Endothelial cell of umbilical vein (primary cell): ENCODE measurements at regions not wholly inside any gene's neighbourhood (a gene's known extent, or its start where the extent isn't known, plus 50 kb on each side); places are given as distances from the start of the nearest gene placed in this dataset.

Experiments used
- BruUV-seq: library from RNA; stranded (reverse); fragments of 400-500 nt; replicated peaks from 2 replicates; lab custom pipeline; 2021; lab: Mats Ljungman, UMichigan
- CTCF ChIA-PET: fragments of 300-600, 350-600 bp; sonication (Branson Sonifier 250); formaldehyde crosslinking; loops from one replicate; lab custom pipeline; 2021; ENCODE audit warnings: antibody characterized with exemption, inconsistent platforms; lab: Charles Lee
- POLR2A ChIA-PET: fragments of 300-600, 350-600 bp; sonication (Branson Sonifier 250); formaldehyde crosslinking; loops from one replicate; lab custom pipeline; 2021; ENCODE audit warnings: antibody characterized with exemption, inconsistent platforms; lab: Charles Lee
- DNase-seq: peaks from one replicate; pipeline ENCODE4 v3.0.0-alpha.2; 2011; ENCODE audit warnings: low read depth, low spot score
- FAIRE-seq: peaks from 2 replicates; lab custom pipeline; 2011; peaks lifted over from hg19 to GRCh38; lab: Jason Lieb, UNC
- H2AFZ ChIP-seq: 2 replicates; pipeline ENCODE4 v1.6.0; 2012; ENCODE audit warnings: low read depth, low read length, control low read depth, inconsistent platforms
- H3K27ac ChIP-seq: 2 replicates; pipeline ENCODE4 v1.5.1; 2011; ENCODE audit warnings: low read depth, mild to moderate bottlenecking, control low read depth, low read length, moderate library complexity; ENCODE audit not compliant: insufficient read depth
- H3K27me3 ChIP-seq, 2 experiments: 2 replicates each; pipeline versions ENCODE4 v1.6.0 to v1.6.1; 2011; ENCODE audit warnings: low read length in 2 of 2, mixed read lengths in 1 of 2; ENCODE audit not compliant: control insufficient read depth in 2 of 2, insufficient read depth in 2 of 2
- H3K36me3 ChIP-seq, 2 experiments: 2 replicates in 1 of 2; 3 replicates in 1 of 2; pipeline ENCODE4 v1.5.1; 2011; ENCODE audit warnings: low read length in 2 of 2, mild to moderate bottlenecking in 1 of 2, moderate library complexity in 1 of 2; ENCODE audit not compliant: control insufficient read depth in 2 of 2, insufficient read depth in 2 of 2; ENCODE audit errors: extremely low read depth in 1 of 2
- H3K4me1 ChIP-seq: 3 replicates; pipeline ENCODE4 v1.5.1; 2011; ENCODE audit warnings: mild to moderate bottlenecking, low read length; ENCODE audit not compliant: control insufficient read depth, insufficient read depth; ENCODE audit errors: extremely low read depth
- H3K4me2 ChIP-seq: 2 replicates; pipeline ENCODE4 v1.6.1; 2011; ENCODE audit warnings: low read length, control low read depth, mixed read lengths; ENCODE audit not compliant: insufficient read depth
- H3K4me3 ChIP-seq, 3 experiments: fragments of 200-600 bp in 1 of 3; sonication (generic), shearing (Covaris generic) in 1 of 3; replicated peaks in 1 of 3; 2 replicates each; pipeline ENCODE4 v1.5.1; 2011 to 2016; ENCODE audit warnings: control low read depth in 3 of 3, low read length in 3 of 3, mild to moderate bottlenecking in 2 of 3, inconsistent platforms in 1 of 3, low read depth in 1 of 3, moderate library complexity in 1 of 3; ENCODE audit not compliant: insufficient read depth in 1 of 3
- H3K79me2 ChIP-seq: 2 replicates; pipeline ENCODE4 v1.6.0; 2012; ENCODE audit warnings: low read length, inconsistent platforms; ENCODE audit not compliant: control insufficient read depth, insufficient read depth
- H3K9ac ChIP-seq: replicated peaks from 2 replicates; pipeline ENCODE3; 2011; ENCODE audit warnings: low read length, control low read depth; ENCODE audit not compliant: insufficient read depth; ENCODE audit errors: extremely low read depth
- H3K9me1 ChIP-seq: replicated peaks from 3 replicates; pipeline ENCODE4 v1.6.0; 2011; ENCODE audit warnings: mild to moderate bottlenecking, low read length; ENCODE audit not compliant: control insufficient read depth, insufficient read depth; ENCODE audit errors: extremely low read depth
- H3K9me3 ChIP-seq: replicated peaks from 2 replicates; pipeline ENCODE4 v1.5.1; 2012; ENCODE audit warnings: low read length, inconsistent platforms; ENCODE audit not compliant: control insufficient read depth, insufficient read depth
- H4K20me1 ChIP-seq: replicated peaks from 2 replicates; pipeline ENCODE3; 2011; ENCODE audit warnings: mild to moderate bottlenecking, low read length; ENCODE audit not compliant: control insufficient read depth, insufficient read depth; ENCODE audit errors: extremely low read depth
- EZH2 ChIP-seq: IDR thresholded peaks from 2 replicates; pipeline ENCODE4 v1.6.1; 2012; ENCODE audit warnings: borderline replicate concordance, low read depth, mild to moderate bottlenecking, moderate library complexity, low read length, inconsistent platforms; ENCODE audit not compliant: severe bottlenecking
- FOS ChIP-seq: IDR thresholded peaks from 2 replicates; pipeline ENCODE4 v1.6.1; 2011; ENCODE audit warnings: mild to moderate bottlenecking, low read length, moderate library complexity, borderline replicate concordance; ENCODE audit not compliant: insufficient read depth
- GATA2 ChIP-seq: IDR thresholded peaks from 2 replicates; pipeline ENCODE4 v1.7.0; 2011; ENCODE audit warnings: low read depth, mild to moderate bottlenecking, moderate library complexity, mixed read lengths, low read length; ENCODE audit not compliant: insufficient read length, insufficient read depth
- JUN ChIP-seq: IDR thresholded peaks from 2 replicates; pipeline ENCODE4 v1.6.1; 2011; ENCODE audit warnings: borderline replicate concordance, low read depth; ENCODE audit not compliant: insufficient read length, insufficient read depth
- POLR2A ChIP-seq: IDR thresholded peaks from 2 replicates; pipeline ENCODE4 v1.6.1; 2012; ENCODE audit warnings: low read depth, mild to moderate bottlenecking, control low read depth, low read length
- POLR2AphosphoS5 ChIP-seq: IDR thresholded peaks from 2 replicates; pipeline ENCODE4 v1.6.1; 2012; ENCODE audit warnings: low read depth, mild to moderate bottlenecking, control low read depth, low read length, moderate library complexity; ENCODE audit not compliant: insufficient read depth
- dilution Hi-C: fragments of 300-500 bp; cut with MboI; formaldehyde crosslinking; loops from one replicate; pipeline ENCODE4 v1.15.0; 2019; ENCODE audit warnings: low sequenced_read_pairs; ENCODE audit not compliant: extremely low pct_ligation_motif_present
- intact Hi-C: fragments of 100-400 bp; cut with micrococcal nuclease; formaldehyde crosslinking; loops from one replicate; pipeline ENCODE4 v1.10.0; 2022
- TF ChIP-seq, protein P1 (sequence below): IDR thresholded peaks from 2 replicates; pipeline ENCODE4 v1.6.1; 2011; ENCODE audit not compliant: insufficient read depth, insufficient read length
- TF ChIP-seq, protein P2 (sequence below), 2 donors: IDR thresholded peaks; 1 replicate in 1 of 2; 2 replicates in 1 of 2; pipeline ENCODE4 v1.5.1; 2011; ENCODE audit warnings: low read length in 2 of 2, mild to moderate bottlenecking in 2 of 2, moderate library complexity in 2 of 2, control low read depth in 1 of 2, inconsistent platforms in 1 of 2, low read depth in 1 of 2; ENCODE audit not compliant: insufficient read depth in 1 of 2; ENCODE audit errors: extremely low read depth in 1 of 2

DNA sequence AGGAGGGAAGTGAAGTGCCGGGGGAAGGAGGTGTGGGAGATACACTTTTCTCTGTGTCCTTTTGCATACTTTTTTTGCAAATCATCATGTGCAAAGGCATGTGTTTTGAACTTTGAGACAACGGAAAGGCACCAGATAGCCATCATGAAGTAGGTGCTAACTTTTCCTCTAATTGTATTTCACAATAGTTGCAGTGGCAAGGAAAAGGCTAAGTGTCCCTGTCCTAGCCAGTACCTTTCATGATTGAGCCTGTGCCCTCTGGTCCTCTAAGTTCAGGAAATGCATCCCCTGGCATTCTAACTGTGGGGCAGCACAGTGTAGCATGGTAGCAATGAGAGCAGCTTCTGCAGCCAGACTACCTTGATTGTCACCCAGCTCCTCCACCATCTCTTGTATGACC lies 186.2 kb downstream of the ADSS2 start:
- no peak overlapping the region for H3K4me2 ChIP-seq
- H3K27me3 ChIP-seq = no peaks in the 10 kb centered on the region
- CTCF ChIA-PET = no interaction called here
- DNase-seq (no peak), FAIRE-seq (no peak)
- no peak overlapping the region for H3K4me3 ChIP-seq
- intact Hi-C loops (no loop called here), dilution Hi-C loops (no loop called here)
- BruUV-seq = no TSS peak
- no peak overlapping the region for H2AFZ ChIP-seq
- H3K9me1 ChIP-seq = no peaks in the 10 kb centered on the region
- no peaks in the 10 kb centered on the region for H3K36me3 ChIP-seq
- TF ChIP-seq, protein P1, sequence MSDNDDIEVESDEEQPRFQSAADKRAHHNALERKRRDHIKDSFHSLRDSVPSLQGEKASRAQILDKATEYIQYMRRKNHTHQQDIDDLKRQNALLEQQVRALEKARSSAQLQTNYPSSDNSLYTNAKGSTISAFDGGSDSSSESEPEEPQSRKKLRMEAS = no peak
- TF ChIP-seq, protein P2, sequence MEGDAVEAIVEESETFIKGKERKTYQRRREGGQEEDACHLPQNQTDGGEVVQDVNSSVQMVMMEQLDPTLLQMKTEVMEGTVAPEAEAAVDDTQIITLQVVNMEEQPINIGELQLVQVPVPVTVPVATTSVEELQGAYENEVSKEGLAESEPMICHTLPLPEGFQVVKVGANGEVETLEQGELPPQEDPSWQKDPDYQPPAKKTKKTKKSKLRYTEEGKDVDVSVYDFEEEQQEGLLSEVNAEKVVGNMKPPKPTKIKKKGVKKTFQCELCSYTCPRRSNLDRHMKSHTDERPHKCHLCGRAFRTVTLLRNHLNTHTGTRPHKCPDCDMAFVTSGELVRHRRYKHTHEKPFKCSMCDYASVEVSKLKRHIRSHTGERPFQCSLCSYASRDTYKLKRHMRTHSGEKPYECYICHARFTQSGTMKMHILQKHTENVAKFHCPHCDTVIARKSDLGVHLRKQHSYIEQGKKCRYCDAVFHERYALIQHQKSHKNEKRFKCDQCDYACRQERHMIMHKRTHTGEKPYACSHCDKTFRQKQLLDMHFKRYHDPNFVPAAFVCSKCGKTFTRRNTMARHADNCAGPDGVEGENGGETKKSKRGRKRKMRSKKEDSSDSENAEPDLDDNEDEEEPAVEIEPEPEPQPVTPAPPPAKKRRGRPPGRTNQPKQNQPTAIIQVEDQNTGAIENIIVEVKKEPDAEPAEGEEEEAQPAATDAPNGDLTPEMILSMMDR (IDR thresholded peaks at IDR 0.05; ENCODE audit: extremely low read depth in 1 of 2, insufficient read depth in 1 of 2, low read depth in 1 of 2, low read length in 2 of 2) = no peak
- TF ChIP-seq POLR2A (no peak), GATA2 (no peak), FOS (no peak), POLR2AphosphoS5 (no peak), EZH2 (no peak), JUN (no peak)
- H4K20me1 ChIP-seq = no peaks in the 10 kb centered on the region
- POLR2A ChIA-PET = no interaction called here
- H3K79me2 ChIP-seq = no peaks in the 10 kb centered on the region
- no peak overlapping the region for H3K9ac ChIP-seq
- no peaks in the 10 kb centered on the region for H3K9me3 ChIP-seq
- no peaks in the 10 kb centered on the region for H3K4me1 ChIP-seq
- H3K27ac ChIP-seq = no peak overlapping the region
